ENCODE measurements at regions not wholly inside any gene's neighbourhood (a gene's known extent, or its start where the extent isn't known, plus 50 kb on each side); places are given as distances from the start of the nearest gene placed in this dataset.

DNA sequence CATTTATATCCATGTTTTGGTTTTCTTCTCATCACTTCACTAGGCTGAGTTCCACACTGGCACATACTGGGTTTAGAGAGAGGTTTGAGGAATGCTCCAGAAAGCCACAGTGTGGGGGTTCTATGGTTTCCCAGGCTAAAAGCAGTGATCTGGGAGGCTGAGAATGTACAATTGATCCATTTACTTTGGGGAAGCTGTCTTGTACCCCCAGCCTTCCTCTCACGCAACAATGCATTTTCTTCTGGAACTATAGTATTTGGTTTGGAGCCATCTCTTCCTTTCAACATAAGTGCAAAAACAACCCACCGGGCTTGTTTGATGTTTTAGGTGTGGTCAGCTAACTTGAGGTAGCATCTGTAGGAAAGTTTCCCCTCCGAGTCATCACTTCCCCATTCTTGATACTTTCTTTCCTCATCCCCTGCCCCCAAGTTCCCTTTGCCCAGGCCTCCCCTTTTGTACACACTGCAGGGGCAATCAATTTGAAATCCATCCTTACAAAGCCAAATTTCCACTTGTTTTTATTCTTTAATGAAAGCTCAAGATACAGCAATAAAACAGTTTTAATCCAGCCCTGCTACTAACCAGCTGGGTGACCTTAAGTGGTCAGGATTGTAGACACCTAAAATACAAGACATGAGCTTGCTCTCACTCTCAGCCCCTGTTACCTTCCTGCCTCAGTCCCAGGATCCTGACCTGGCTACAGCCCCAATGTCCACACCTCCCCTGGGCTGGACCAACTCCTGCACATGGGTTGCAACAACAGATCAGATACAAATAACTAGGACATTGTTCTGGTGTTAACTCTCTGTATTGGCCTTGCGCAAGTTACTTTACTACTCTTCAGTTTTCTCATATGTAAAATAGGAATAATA lies 109.2 kb downstream of the FHDC1 start:
- TF ChIP-seq, protein P1, sequence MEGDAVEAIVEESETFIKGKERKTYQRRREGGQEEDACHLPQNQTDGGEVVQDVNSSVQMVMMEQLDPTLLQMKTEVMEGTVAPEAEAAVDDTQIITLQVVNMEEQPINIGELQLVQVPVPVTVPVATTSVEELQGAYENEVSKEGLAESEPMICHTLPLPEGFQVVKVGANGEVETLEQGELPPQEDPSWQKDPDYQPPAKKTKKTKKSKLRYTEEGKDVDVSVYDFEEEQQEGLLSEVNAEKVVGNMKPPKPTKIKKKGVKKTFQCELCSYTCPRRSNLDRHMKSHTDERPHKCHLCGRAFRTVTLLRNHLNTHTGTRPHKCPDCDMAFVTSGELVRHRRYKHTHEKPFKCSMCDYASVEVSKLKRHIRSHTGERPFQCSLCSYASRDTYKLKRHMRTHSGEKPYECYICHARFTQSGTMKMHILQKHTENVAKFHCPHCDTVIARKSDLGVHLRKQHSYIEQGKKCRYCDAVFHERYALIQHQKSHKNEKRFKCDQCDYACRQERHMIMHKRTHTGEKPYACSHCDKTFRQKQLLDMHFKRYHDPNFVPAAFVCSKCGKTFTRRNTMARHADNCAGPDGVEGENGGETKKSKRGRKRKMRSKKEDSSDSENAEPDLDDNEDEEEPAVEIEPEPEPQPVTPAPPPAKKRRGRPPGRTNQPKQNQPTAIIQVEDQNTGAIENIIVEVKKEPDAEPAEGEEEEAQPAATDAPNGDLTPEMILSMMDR (IDR thresholded peaks at IDR 0.05; ENCODE audit: extremely low read depth, insufficient read depth, missing control alignments): no peak
- in situ Hi-C loops (cut with MboI; ENCODE audit: low pct_unique_long_range_greater_than_20kb, low sequenced_read_pairs, unreplicated experiment): no loop called here
- DNase-seq (ENCODE audit: low spot score): no peak

DNA sequence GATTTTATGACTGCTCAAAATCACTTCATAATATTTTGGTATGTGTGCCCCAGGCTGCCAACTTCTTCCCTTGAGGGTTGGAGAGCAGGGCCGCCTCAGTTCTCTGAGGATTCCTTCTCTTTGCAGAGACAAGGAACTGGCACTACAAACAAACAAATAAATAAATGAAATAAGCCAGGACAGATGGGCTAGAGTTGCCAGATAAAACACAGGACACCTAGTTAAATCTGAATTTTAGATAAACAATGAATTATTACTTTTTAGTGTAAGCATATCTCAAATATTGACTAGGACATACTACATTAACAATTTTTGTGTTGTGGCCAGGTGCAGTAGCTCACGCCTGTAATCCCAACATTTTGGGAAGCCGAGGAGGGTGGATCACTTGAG lies 122.5 kb downstream of the FHDC1 start:
- TF ChIP-seq, protein P1 (IDR thresholded peaks at IDR 0.05; ENCODE audit: extremely low read depth, insufficient read depth, missing control alignments): no peak
- no peak for DNase-seq (ENCODE audit: low spot score)
- in situ Hi-C loops (cut with MboI; ENCODE audit: low pct_unique_long_range_greater_than_20kb, low sequenced_read_pairs, unreplicated experiment): no loop called here

DNA sequence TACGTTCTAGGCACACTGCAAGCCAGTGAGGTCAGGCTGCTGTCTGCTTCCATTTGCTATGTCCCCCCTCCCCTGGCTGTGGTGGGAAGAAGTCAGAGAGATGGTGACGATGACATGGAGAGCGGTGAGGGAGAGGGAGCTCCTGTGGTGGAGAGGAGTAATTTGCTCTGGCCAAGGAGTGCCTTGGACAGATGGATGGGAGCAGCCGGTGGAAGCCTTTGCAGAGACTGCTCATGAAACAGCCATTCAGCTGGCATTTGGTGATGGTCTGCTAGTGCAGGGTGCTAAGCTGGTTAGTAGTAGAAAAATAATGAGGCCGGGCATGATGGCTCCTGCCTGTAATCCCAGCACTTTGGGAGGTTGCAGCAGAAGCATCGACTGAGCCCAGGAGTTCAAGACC lies 124.1 kb downstream of the FHDC1 start:
- no peak for DNase-seq (ENCODE audit: low spot score)
- TF ChIP-seq, protein P1 (IDR thresholded peaks at IDR 0.05; ENCODE audit: extremely low read depth, insufficient read depth, missing control alignments): no peak
- in situ Hi-C loops (cut with MboI; ENCODE audit: low pct_unique_long_range_greater_than_20kb, low sequenced_read_pairs, unreplicated experiment): no loop called here

DNA sequence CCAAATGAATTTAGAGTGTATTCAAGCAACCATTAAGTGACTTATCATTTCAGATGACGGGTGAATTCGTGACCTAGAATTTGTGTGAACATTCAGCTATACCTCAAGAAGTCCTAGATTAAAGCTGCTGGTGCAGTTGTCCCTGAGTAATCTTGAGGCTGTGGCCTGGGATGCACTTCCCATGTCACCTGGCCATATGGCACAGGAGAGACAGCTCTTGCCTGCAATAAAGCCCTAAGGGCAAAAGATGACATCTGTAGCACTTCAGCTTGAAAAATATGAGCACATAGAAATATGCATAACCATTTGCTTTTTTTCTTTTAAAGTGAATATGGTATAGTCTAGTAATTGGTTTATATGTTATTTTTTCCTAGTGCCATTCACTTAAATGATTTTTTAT lies 125.8 kb downstream of the FHDC1 start:
- no peak for DNase-seq (ENCODE audit: low spot score)
- TF ChIP-seq, protein P1 (IDR thresholded peaks at IDR 0.05; ENCODE audit: extremely low read depth, insufficient read depth, missing control alignments): no peak
- in situ Hi-C loops (cut with MboI; ENCODE audit: low pct_unique_long_range_greater_than_20kb, low sequenced_read_pairs, unreplicated experiment): no loop called here

DNA sequence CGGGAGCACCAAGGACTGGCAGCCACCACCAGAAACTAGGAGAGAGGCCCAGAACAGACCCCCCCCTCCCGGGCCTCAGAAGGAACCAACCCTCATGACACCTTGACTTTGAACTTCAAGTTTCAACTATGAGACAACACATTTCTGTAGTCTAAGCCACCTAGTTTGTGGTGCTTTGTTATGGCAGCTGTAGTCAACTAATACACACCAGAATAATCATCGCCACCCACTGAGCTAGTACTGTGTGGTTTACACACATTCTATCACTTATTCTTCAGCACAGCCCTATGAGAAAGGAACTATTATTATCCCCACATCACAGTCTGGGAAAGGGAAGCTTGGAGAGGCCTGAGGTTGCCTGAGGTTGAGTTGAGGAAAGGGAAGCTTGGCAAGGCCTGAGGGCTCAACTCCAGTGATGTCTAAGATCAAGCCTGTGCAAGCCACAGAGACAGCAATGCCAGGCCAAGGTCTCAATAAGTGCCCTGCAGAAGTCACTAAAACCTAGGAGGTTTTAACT lies 126.6 kb downstream of the FHDC1 start:
- TF ChIP-seq, protein P1 (IDR thresholded peaks at IDR 0.05; ENCODE audit: extremely low read depth, insufficient read depth, missing control alignments): no peak
- DNase-seq (ENCODE audit: low spot score): no peak
- in situ Hi-C loops (cut with MboI; ENCODE audit: low pct_unique_long_range_greater_than_20kb, low sequenced_read_pairs, unreplicated experiment): no loop called here

DNA sequence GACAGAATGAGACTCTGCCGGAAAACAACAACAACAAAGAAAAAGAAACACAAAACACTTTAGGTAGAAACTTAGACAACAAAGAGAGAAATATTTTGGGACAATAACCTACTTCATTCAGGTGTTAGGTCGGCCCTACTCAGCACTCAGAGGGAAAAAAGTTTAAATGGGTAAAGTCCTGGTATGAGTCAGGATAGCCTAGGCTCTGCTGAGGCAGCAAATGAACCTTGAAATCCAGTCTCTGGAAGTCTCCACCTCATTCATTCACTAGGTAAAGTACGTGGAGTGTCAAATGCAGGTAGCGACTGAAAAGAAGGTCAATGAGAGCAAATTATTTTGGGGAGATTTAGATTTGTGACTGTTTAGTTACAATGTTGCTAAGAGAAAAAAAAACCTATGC lies 127.4 kb downstream of the FHDC1 start:
- TF ChIP-seq, protein P1 (IDR thresholded peaks at IDR 0.05; ENCODE audit: extremely low read depth, insufficient read depth, missing control alignments): no peak
- in situ Hi-C loops (cut with MboI; ENCODE audit: low pct_unique_long_range_greater_than_20kb, low sequenced_read_pairs, unreplicated experiment): no loop called here
- DNase-seq (ENCODE audit: low spot score): no peak
